ENCODE measurements at regions not wholly inside any gene's neighbourhood (a gene's known extent, or its start where the extent isn't known, plus 50 kb on each side); places are given as distances from the start of the nearest gene placed in this dataset.

DNA sequence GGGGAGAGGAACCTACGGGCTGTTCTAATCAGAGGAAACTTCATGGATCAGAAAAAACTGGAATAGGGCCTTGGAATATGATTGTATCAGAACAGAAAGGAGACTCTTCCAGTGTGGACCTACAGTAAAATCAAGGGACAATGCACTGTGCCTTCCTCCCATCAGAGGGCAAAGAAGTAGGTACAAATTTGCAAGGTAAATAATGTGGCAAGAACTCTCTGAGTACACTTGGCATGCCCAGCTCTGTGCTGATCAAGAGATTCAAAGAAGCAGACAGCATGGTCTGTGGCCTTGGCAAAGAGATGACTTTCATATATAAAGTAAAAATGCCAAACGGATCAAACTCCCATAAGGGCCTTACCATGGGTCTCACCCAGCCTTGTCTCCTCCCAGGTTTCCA, 242.6 kb upstream of the OSR1 start:
- TF ChIP-seq, protein P1, sequence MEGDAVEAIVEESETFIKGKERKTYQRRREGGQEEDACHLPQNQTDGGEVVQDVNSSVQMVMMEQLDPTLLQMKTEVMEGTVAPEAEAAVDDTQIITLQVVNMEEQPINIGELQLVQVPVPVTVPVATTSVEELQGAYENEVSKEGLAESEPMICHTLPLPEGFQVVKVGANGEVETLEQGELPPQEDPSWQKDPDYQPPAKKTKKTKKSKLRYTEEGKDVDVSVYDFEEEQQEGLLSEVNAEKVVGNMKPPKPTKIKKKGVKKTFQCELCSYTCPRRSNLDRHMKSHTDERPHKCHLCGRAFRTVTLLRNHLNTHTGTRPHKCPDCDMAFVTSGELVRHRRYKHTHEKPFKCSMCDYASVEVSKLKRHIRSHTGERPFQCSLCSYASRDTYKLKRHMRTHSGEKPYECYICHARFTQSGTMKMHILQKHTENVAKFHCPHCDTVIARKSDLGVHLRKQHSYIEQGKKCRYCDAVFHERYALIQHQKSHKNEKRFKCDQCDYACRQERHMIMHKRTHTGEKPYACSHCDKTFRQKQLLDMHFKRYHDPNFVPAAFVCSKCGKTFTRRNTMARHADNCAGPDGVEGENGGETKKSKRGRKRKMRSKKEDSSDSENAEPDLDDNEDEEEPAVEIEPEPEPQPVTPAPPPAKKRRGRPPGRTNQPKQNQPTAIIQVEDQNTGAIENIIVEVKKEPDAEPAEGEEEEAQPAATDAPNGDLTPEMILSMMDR (IDR thresholded peaks at IDR 0.05), result no peak
- no peak for TF ChIP-seq POLR2A (IDR thresholded peaks at IDR 0.05)

Data from right lobe of liver (tissue), 4 donors.